ENCODE measurements at regions not wholly inside any gene's neighbourhood (a gene's known extent, or its start where the extent isn't known, plus 50 kb on each side); places are given as distances from the start of the nearest gene placed in this dataset.

- no peak for TF ChIP-seq CTCF (IDR thresholded peaks at IDR 0.05)
- TF ChIP-seq POLR2A (IDR thresholded peaks at IDR 0.05) = no peak
These were observed 384.9 kb upstream of the PFKP start for GRCh38 chr10:2682491-2682890.
